ENCODE measurements at regions not wholly inside any gene's neighbourhood (a gene's known extent, or its start where the extent isn't known, plus 50 kb on each side); places are given as distances from the start of the nearest gene placed in this dataset.

- DNase-seq, result peak; percentile 42
Measured at GRCh38 chr7:95718577-95719410, 53.6 kb upstream of the DYNC1I1 start.

- no peak for DNase-seq
Measured at GRCh38 chr7:95716357-95717122, 55.8 kb upstream of the DYNC1I1 start.

GRCh38 chr7:95715274-95715673 is 57.1 kb upstream of the DYNC1I1 start:
- DNase-seq, result no peak

GRCh38 chr7:95710711-95711110 is 61.6 kb upstream of the DYNC1I1 start:
- no peak for DNase-seq

GRCh38 chr7:95700917-95701316 is 71.4 kb upstream of the DYNC1I1 start:
- DNase-seq, result no peak

- no peak for DNase-seq
Measured at GRCh38 chr7:95694334-95694733, 78.0 kb upstream of the DYNC1I1 start.

GRCh38 chr7:95693551-95694333 is 78.6 kb upstream of the DYNC1I1 start:
- no peak for DNase-seq

- DNase-seq, result peak; percentile 18
Measured at GRCh38 chr7:95691464-95691863, 80.9 kb upstream of the DYNC1I1 start.

- peak; percentile 82 for DNase-seq
Measured at GRCh38 chr7:95690367-95690947, 81.9 kb upstream of the DYNC1I1 start.

GRCh38 chr7:95688931-95689495 is 83.3 kb upstream of the DYNC1I1 start:
- no peak for DNase-seq

- peak; percentile 51 for DNase-seq
Measured at GRCh38 chr7:95687759-95688343, 84.5 kb upstream of the DYNC1I1 start.

GRCh38 chr7:95686109-95686508 is 86.2 kb upstream of the DYNC1I1 start:
- DNase-seq, result peak; percentile 87

GRCh38 chr7:95684505-95684904 is 87.8 kb upstream of the DYNC1I1 start:
- no peak for DNase-seq

GRCh38 chr7:95684037-95684436 is 87.7 kb upstream of the PDK4 start:
- peak; percentile 55 for DNase-seq

GRCh38 chr7:95682913-95683312 is 86.6 kb upstream of the PDK4 start:
- no peak for DNase-seq

GRCh38 chr7:95676691-95677090 is 80.4 kb upstream of the PDK4 start:
- DNase-seq, result no peak

GRCh38 chr7:95675632-95676031 is 79.3 kb upstream of the PDK4 start:
- DNase-seq, result no peak

GRCh38 chr7:95675016-95675415 is 78.7 kb upstream of the PDK4 start:
- no peak for DNase-seq

GRCh38 chr7:95674101-95674500 is 77.8 kb upstream of the PDK4 start:
- DNase-seq, result no peak

- DNase-seq, result no peak
Measured at GRCh38 chr7:95672434-95672833, 76.1 kb upstream of the PDK4 start.

GRCh38 chr7:95669513-95669912 is 73.2 kb upstream of the PDK4 start:
- DNase-seq, result no peak

All from tongue (tissue), 1 donor.